Left lung (tissue), 4 donors: ENCODE measurements at regions not wholly inside any gene's neighbourhood (a gene's known extent, or its start where the extent isn't known, plus 50 kb on each side); places are given as distances from the start of the nearest gene placed in this dataset.
"Not testable (repeated sequence)": the region's sequence is repeated elsewhere in the genome, so short reads cannot be mapped to it uniquely, and the experiment has no call there.

Experiments
- ATAC-seq: fragments of 200-7000 bp; cut with Tn5 transposase; one replicate; pipeline ENCODE4 v1.9.1; 2020; ENCODE audit warnings: moderate library complexity
- DNase-seq, 4 donors: peaks; one replicate each; pipeline ENCODE4 v3.0.0-alpha.2; 2013 to 2020
- H3K27ac ChIP-seq, 2 donors: fragments of 200-600 bp; sonication (generic) in 1 of 2; one replicate each; pipeline versions ENCODE4 v1.5.0 to v1.8.0; 2020 to 2021
- H3K27me3 ChIP-seq, 2 donors: fragments of 200-600 bp; sonication (generic) in 1 of 2; one replicate each; pipeline versions ENCODE4 v1.5.0 to v1.8.0; 2020 to 2021
- H3K36me3 ChIP-seq, 2 donors: fragments of 200-600 bp; sonication (generic) in 1 of 2; one replicate each; pipeline versions ENCODE4 v1.5.0 to v1.8.0; 2020 to 2021
- H3K4me1 ChIP-seq, 2 donors: fragments of 200-600 bp; one replicate each; pipeline ENCODE4 v1.8.0; 2021
- H3K4me3 ChIP-seq, 2 donors: fragments of 200-600 bp; sonication (generic) in 1 of 2; one replicate each; pipeline versions ENCODE4 v1.5.0 to v1.8.0; 2020 to 2021; ENCODE audit warnings: mild to moderate bottlenecking in 1 of 2
- H3K9me3 ChIP-seq, 2 donors: fragments of 200-600 bp; sonication (generic) in 1 of 2; one replicate each; pipeline versions ENCODE4 v1.5.0 to v1.8.0; 2020 to 2021
- CTCF ChIP-seq, 2 donors: fragments of 200-600 bp; sonication (generic) in 1 of 2; IDR thresholded peaks; one replicate each; pipeline versions ENCODE4 v1.5.0 to v1.8.0; 2021; ENCODE audit warnings: antibody characterized with exemption in 2 of 2
- intact Hi-C, 2 donors: fragments of 100-400 bp; cut with DNase I; formaldehyde crosslinking; loops; one replicate each; pipeline versions ENCODE4 v1.11.2 to v1.14.2; 2022
- donor health status: DM: no; HTN: yes; CAD: no.
- donor health status: DM: no; HTN: no; CAD: no.

DNA sequence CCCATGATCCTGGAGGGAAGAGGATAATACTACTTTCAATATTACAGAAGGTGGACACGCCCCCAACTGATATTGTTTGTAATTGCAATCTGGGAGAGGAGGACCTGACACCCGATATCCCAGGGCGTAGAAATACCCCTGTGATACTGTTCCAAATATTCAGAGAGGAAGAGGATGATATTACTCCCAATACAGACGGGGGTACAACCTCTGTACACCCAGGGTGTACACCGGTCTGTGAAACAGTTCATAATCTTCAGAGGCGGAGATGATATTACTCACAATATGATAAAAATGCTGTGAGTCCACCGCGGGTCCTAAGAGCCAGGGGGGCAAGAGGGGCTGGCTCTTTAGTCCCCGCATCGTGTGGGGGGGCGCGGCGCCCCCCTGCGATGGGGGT lies 57.2 kb upstream of the ALDH3B2 start:
- H3K36me3 ChIP-seq = no peaks in the 10 kb centered on the region
- H3K4me1 ChIP-seq = no peaks in the 10 kb centered on the region
- H3K4me3 ChIP-seq = no peak overlapping the region
- no peak for DNase-seq
- ATAC-seq = no peak
- H3K27me3 ChIP-seq = peaks cover 0 to 20% of the 10 kb centered on the region in 2 donors
- no peak for TF ChIP-seq CTCF (IDR thresholded peaks at IDR 0.05)
- H3K27ac ChIP-seq = no peak overlapping the region
- intact Hi-C loops = no loop called here
- H3K9me3 ChIP-seq = no peaks in the 10 kb centered on the region

- H3K4me1 ChIP-seq, DNase-seq, ATAC-seq, H3K27ac ChIP-seq, H3K9me3 ChIP-seq, H3K4me3 ChIP-seq, intact Hi-C loops, H3K36me3 ChIP-seq: not testable (repeated sequence)
- H3K27me3 ChIP-seq = peaks cover 0 to 20% of the 10 kb centered on the region in 2 donors
Observed at GRCh38 chr11:67728163-67728571, 53.7 kb upstream of the ALDH3B2 start.

GRCh38 chr11:67727066-67728040 lies 52.9 kb upstream of the ALDH3B2 start:
- intact Hi-C loops, H3K4me3 ChIP-seq: not testable (repeated sequence)

More at GRCh38 chr11:67727066-67728040, 52.9 kb upstream of the ALDH3B2 start:
- peaks cover 0 to 12% of the 10 kb centered on the region in 2 donors for H3K27me3 ChIP-seq
- not testable (repeated sequence) for H3K36me3 ChIP-seq, H3K9me3 ChIP-seq, H3K4me1 ChIP-seq, DNase-seq, ATAC-seq, H3K27ac ChIP-seq
